RWPE2 (cell line): ENCODE measurements at regions not wholly inside any gene's neighbourhood (a gene's known extent, or its start where the extent isn't known, plus 50 kb on each side); places are given as distances from the start of the nearest gene placed in this dataset.

Experiments
- ATAC-seq: fragments of 200-7000 bp; cut with Tn5 transposase; 3 replicates; pipeline ENCODE4 v1.9.1; 2021; ENCODE audit warnings: low read depth
- DNase-seq: peaks from one replicate; pipeline ENCODE4 v3.0.0-alpha.2; 2020; ENCODE audit warnings: low spot score
- H3K27ac ChIP-seq: fragments of 450-650 bp; 2 replicates; pipeline ENCODE4 v1.5.1; 2017; ENCODE audit warnings: mild to moderate bottlenecking; ENCODE audit not compliant: poor library complexity, severe bottlenecking
- H3K27me3 ChIP-seq: fragments of 250-450 bp; sonication (Bioruptor Pico); 2 replicates; pipeline ENCODE4 v1.5.1; 2021; ENCODE audit warnings: mild to moderate bottlenecking, moderate library complexity; ENCODE audit not compliant: insufficient read depth, poor library complexity, severe bottlenecking
- H3K36me3 ChIP-seq: fragments of 250-450 bp; sonication (Bioruptor Pico); 2 replicates; pipeline ENCODE4 v1.5.1; 2020; ENCODE audit warnings: low read depth, mild to moderate bottlenecking, moderate library complexity
- H3K4me1 ChIP-seq: fragments of 250-450 bp; sonication (Bioruptor Pico); 2 replicates; pipeline ENCODE4 v1.5.1; 2021; ENCODE audit warnings: mild to moderate bottlenecking, moderate library complexity; ENCODE audit not compliant: insufficient read depth, poor library complexity, severe bottlenecking
- H3K4me3 ChIP-seq: fragments of 250-450 bp; sonication (Bioruptor Pico); 2 replicates; pipeline ENCODE4 v1.5.1; 2021; ENCODE audit warnings: mild to moderate bottlenecking, moderate library complexity; ENCODE audit not compliant: severe bottlenecking
- H3K9me3 ChIP-seq: fragments of 250-450 bp; sonication (Bioruptor Pico); 2 replicates; pipeline ENCODE4 v1.5.1; 2021; ENCODE audit warnings: mild to moderate bottlenecking, moderate library complexity; ENCODE audit not compliant: severe bottlenecking
- CTCF ChIP-seq: fragments of 450-650 bp; IDR thresholded peaks from one replicate; pipeline ENCODE4 v1.5.1; 2017; ENCODE audit warnings: mild to moderate bottlenecking, moderate library complexity; ENCODE audit not compliant: poor library complexity, severe bottlenecking

- Histone ChIP-seq H3K27ac (no peak overlapping the region), H3K9me3 (no peaks in the 10 kb centered on the region), H3K4me3 (no peak overlapping the region), H3K36me3 (no peaks in the 10 kb centered on the region), H3K27me3 (peaks cover 6% of the 10 kb centered on the region), H3K4me1 (no peaks in the 10 kb centered on the region)
- ATAC-seq: no peak
- TF ChIP-seq CTCF: no peak
- no peak for DNase-seq
These were observed 206.0 kb downstream of the MELK start for GRCh38 chr9:36778682-36779081.

DNA sequence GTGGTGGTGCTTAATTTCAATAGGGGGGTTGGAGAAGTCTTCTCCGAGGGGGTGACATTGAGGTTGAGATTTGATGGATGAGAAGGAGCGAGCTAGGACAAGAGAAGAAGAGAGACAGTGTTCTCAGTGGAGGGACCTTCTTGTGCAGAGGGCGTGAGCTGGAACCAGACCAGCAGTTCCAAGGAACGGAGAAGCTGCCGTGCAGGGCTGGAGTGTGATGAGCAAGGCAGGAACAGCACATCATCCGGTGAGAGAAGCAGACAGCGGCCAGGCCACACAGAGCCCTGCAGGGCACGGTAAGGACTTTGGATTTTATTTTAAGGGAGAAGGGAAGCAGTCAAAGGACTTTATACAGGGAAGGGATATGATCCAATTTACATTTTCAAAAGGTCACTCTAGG is 206.9 kb downstream of the MELK start:
- H3K27me3 ChIP-seq: peaks cover 6% of the 10 kb centered on the region
- ATAC-seq (peak; percentile 17; the same call in 1 of the 3 replicates), DNase-seq (no peak)
- H3K27ac ChIP-seq: no peak overlapping the region
- no peaks in the 10 kb centered on the region for H3K9me3 ChIP-seq
- no peak overlapping the region for H3K4me3 ChIP-seq
- no peak for TF ChIP-seq CTCF
- no peaks in the 10 kb centered on the region for H3K36me3 ChIP-seq
- H3K4me1 ChIP-seq: no peaks in the 10 kb centered on the region

DNA sequence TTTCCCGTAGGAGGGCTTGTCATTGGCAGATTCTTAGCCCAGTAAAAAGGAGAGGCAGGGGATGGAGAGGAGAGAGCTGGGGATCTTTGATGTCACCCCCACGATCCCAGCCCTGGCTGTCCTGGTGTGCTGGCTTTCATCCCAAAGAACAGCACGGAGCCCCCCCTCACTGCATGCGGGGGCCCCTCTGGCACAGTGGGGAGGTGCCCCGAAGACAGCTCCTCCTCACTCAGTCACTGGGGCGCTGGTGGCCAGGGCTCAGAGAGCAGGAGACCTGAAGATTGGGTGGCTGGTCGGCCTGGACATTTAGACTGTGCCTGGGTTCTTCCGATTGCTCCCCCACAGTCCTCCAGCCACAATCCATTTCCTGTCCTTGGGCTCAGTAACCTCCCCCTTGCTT is 207.5 kb downstream of the MELK start:
- ATAC-seq (no peak), DNase-seq (no peak)
- H3K4me1 ChIP-seq: no peaks in the 10 kb centered on the region
- H3K9me3 ChIP-seq: no peaks in the 10 kb centered on the region
- no peak overlapping the region for H3K27ac ChIP-seq
- no peak for TF ChIP-seq CTCF
- no peak overlapping the region for H3K4me3 ChIP-seq
- no peaks in the 10 kb centered on the region for H3K36me3 ChIP-seq
- peaks cover 6% of the 10 kb centered on the region for H3K27me3 ChIP-seq

GRCh38 chr9:36781533-36781932 is 208.8 kb downstream of the MELK start:
- Histone ChIP-seq H3K36me3 (no peaks in the 10 kb centered on the region), H3K27ac (no peak overlapping the region), H3K27me3 (peaks cover 9% of the 10 kb centered on the region), H3K4me3 (no peak overlapping the region), H3K4me1 (no peaks in the 10 kb centered on the region), H3K9me3 (no peaks in the 10 kb centered on the region)
- ATAC-seq (peak; percentile 64; the same call in 2 of the 3 replicates), DNase-seq (no peak)
- no peak for TF ChIP-seq CTCF
